Neural crest cell (in vitro differentiated cells): ENCODE measurements at regions not wholly inside any gene's neighbourhood (a gene's known extent, or its start where the extent isn't known, plus 50 kb on each side); places are given as distances from the start of the nearest gene placed in this dataset.

Experiments
- DNase-seq: peaks from one replicate; pipeline ENCODE4 v3.0.0; 2021; ENCODE audit warnings: low read depth, mixed read lengths, low spot score
- H3K27ac Mint-ChIP-seq: one replicate; pipeline ENCODE4 v1.8.0; 2021; ENCODE audit warnings: mild to moderate bottlenecking, mixed read lengths; ENCODE audit not compliant: unreplicated experiment
- H3K27me3 Mint-ChIP-seq: 2 replicates; pipeline ENCODE4 v1.8.0; 2021; ENCODE audit warnings: low read depth, mild to moderate bottlenecking, mixed read lengths
- H3K36me3 Mint-ChIP-seq: 2 replicates; pipeline ENCODE4 v1.8.0; 2021; ENCODE audit warnings: low read depth, mild to moderate bottlenecking, mixed read lengths
- H3K4me1 Mint-ChIP-seq: 2 replicates; pipeline ENCODE4 v1.8.0; 2021; ENCODE audit warnings: mixed read lengths
- H3K4me3 Mint-ChIP-seq: one replicate; pipeline ENCODE4 v1.8.0; 2021; ENCODE audit warnings: mild to moderate bottlenecking, mixed read lengths
- H3K9me3 Mint-ChIP-seq: 2 replicates; pipeline ENCODE4 v1.8.0; 2021; ENCODE audit warnings: mixed read lengths
- CTCF ChIP-seq: fragments of 200-600 bp; sonication (generic); conservative IDR thresholded peaks from 2 replicates; pipeline ENCODE4 v1.5.0; 2021; ENCODE audit warnings: antibody characterized with exemption, mild to moderate bottlenecking

GRCh38 chr16:52386694-52387093, 160.2 kb downstream of the TOX3 start:
- Mint-ChIP-seq H3K27ac (no peak overlapping the region), H3K9me3 (peaks cover 4% of the 10 kb centered on the region), H3K27me3 (no peaks in the 10 kb centered on the region), H3K4me3 (no peak overlapping the region), H3K4me1 (no peaks in the 10 kb centered on the region), H3K36me3 (no peaks in the 10 kb centered on the region)
- no peak for TF ChIP-seq CTCF
- no peak for DNase-seq

GRCh38 chr16:52384378-52384777, 162.6 kb downstream of the TOX3 start:
- Mint-ChIP-seq H3K27me3 (no peaks in the 10 kb centered on the region), H3K4me3 (no peak overlapping the region), H3K27ac (no peak overlapping the region), H3K36me3 (no peaks in the 10 kb centered on the region), H3K4me1 (no peaks in the 10 kb centered on the region), H3K9me3 (peaks cover 1% of the 10 kb centered on the region)
- DNase-seq, result no peak
- no peak for TF ChIP-seq CTCF

- Mint-ChIP-seq H3K27me3 (no peaks in the 10 kb centered on the region), H3K4me3 (no peak overlapping the region), H3K4me1 (no peaks in the 10 kb centered on the region), H3K9me3 (no peaks in the 10 kb centered on the region), H3K27ac (no peak overlapping the region), H3K36me3 (no peaks in the 10 kb centered on the region)
- TF ChIP-seq CTCF, result no peak
- no peak for DNase-seq
These were observed 163.2 kb downstream of the TOX3 start for GRCh38 chr16:52383640-52384292.

- H3K4me1 Mint-ChIP-seq, result no peaks in the 10 kb centered on the region
- H3K27me3 Mint-ChIP-seq, result no peaks in the 10 kb centered on the region
- H3K9me3 Mint-ChIP-seq, result no peaks in the 10 kb centered on the region
- no peak for TF ChIP-seq CTCF
- peak overlapping the region; percentile 46 for H3K27ac Mint-ChIP-seq
- no peak overlapping the region for H3K4me3 Mint-ChIP-seq
- DNase-seq, result no peak
- no peaks in the 10 kb centered on the region for H3K36me3 Mint-ChIP-seq
These were observed 163.8 kb downstream of the TOX3 start for GRCh38 chr16:52383119-52383518.

GRCh38 chr16:52379551-52379950, 167.4 kb downstream of the TOX3 start:
- H3K27ac Mint-ChIP-seq, result no peak overlapping the region
- TF ChIP-seq CTCF, result no peak
- H3K4me1 Mint-ChIP-seq, result no peaks in the 10 kb centered on the region
- H3K36me3 Mint-ChIP-seq, result no peaks in the 10 kb centered on the region
- no peak overlapping the region for H3K4me3 Mint-ChIP-seq
- no peaks in the 10 kb centered on the region for H3K27me3 Mint-ChIP-seq
- H3K9me3 Mint-ChIP-seq, result no peaks in the 10 kb centered on the region
- no peak for DNase-seq
